HEK293 (cell line): ENCODE measurements at regions not wholly inside any gene's neighbourhood (a gene's known extent, or its start where the extent isn't known, plus 50 kb on each side); places are given as distances from the start of the nearest gene placed in this dataset.
"Not testable (repeated sequence)": the region's sequence is repeated elsewhere in the genome, so short reads cannot be mapped to it uniquely, and the experiment has no call there.

ENCODE experiments used
- CTCF ChIA-PET: fragments of 350-600 bp; formaldehyde crosslinking; extraction: SDS; loops from one replicate; lab custom pipeline; 2021; ENCODE audit warnings: antibody characterized with exemption; lab: Yijun Ruan, JAX
- POLR2A ChIA-PET: fragments of 300-600 bp; formaldehyde crosslinking; extraction: SDS; loops from one replicate; lab custom pipeline; 2020; ENCODE audit warnings: antibody characterized with exemption, inconsistent platforms; lab: Yijun Ruan, JAX
- H3K27ac ChIP-seq: fragments of 200-500 bp; sonication (Bioruptor generic); 2 replicates; pipeline ENCODE4 v1.5.1; 2014; ENCODE audit warnings: low read depth, low read length, control low read depth, inconsistent platforms; ENCODE audit errors: extremely low read depth
- H3K36me3 ChIP-seq, 2 experiments: fragments of 200-500 bp in 1 of 2; sonication (Bioruptor generic) in 1 of 2; 1 replicate in 1 of 2; 2 replicates in 1 of 2; pipeline ENCODE4 v1.5.1; 2014 to 2017; ENCODE audit warnings: inconsistent platforms in 2 of 2, low read length in 2 of 2; ENCODE audit not compliant: control insufficient read depth in 2 of 2, insufficient read depth in 1 of 2
- H3K4me1 ChIP-seq: fragments of 200-500 bp; sonication (Bioruptor generic); 2 replicates; pipeline ENCODE4 v1.5.1; 2014; ENCODE audit warnings: mild to moderate bottlenecking, low read length, inconsistent platforms; ENCODE audit not compliant: control insufficient read depth, insufficient read depth
- H3K4me3 ChIP-seq: 2 replicates; pipeline ENCODE4 v1.5.1; 2011; ENCODE audit warnings: low read depth, mild to moderate bottlenecking, control low read depth, low read length, moderate library complexity
- H3K9me3 ChIP-seq: fragments of 200-500 bp; sonication (Bioruptor generic); 2 replicates; pipeline ENCODE4 v1.5.1; 2014; ENCODE audit warnings: low read depth, low read length, inconsistent platforms; ENCODE audit not compliant: control insufficient read depth, insufficient read depth
- BCL11B ChIP-seq: fragments of 450-650 bp; formaldehyde crosslinking; IDR thresholded peaks from 2 replicates; pipeline ENCODE4 v1.5.1; 2016; ENCODE audit warnings: low read depth, missing biosample characterization, missing genetic modification characterization
- KLF17 ChIP-seq: fragments of 450-650 bp; formaldehyde crosslinking; IDR thresholded peaks from 2 replicates; pipeline ENCODE4 v1.5.1; 2016; ENCODE audit warnings: missing biosample characterization, missing genetic modification characterization
- OSR2 ChIP-seq: fragments of 450-650 bp; formaldehyde crosslinking; IDR thresholded peaks from 2 replicates; pipeline ENCODE4 v1.5.1; 2016; ENCODE audit warnings: missing biosample characterization, missing genetic modification characterization
- SETDB1 ChIP-seq: IDR thresholded peaks from one replicate; pipeline ENCODE4 v1.6.1; 2017; ENCODE audit warnings: mild to moderate bottlenecking, low read length, moderate library complexity, mixed read lengths; ENCODE audit not compliant: insufficient read length
- SP7 ChIP-seq: fragments of 450-650 bp; formaldehyde crosslinking; IDR thresholded peaks from 2 replicates; pipeline ENCODE4 v1.5.1; 2016; ENCODE audit warnings: missing biosample characterization, missing genetic modification characterization
- ZBTB10 ChIP-seq: fragments of 450-650 bp; formaldehyde crosslinking; IDR thresholded peaks from 2 replicates; pipeline ENCODE4 v1.5.1; 2016; ENCODE audit warnings: missing biosample characterization, missing genetic modification characterization
- ZBTB17 ChIP-seq: fragments of 450-650 bp; formaldehyde crosslinking; IDR thresholded peaks from 2 replicates; pipeline ENCODE4 v1.5.1; 2016; ENCODE audit warnings: missing biosample characterization, missing genetic modification characterization
- ZBTB26 ChIP-seq: fragments of 450-650 bp; formaldehyde crosslinking; optimal IDR thresholded peaks from 2 replicates; pipeline ENCODE3; 2016; ENCODE audit warnings: missing biosample characterization, mild to moderate bottlenecking, missing genetic modification characterization
- ZNF146 ChIP-seq: fragments of 450-650 bp; formaldehyde crosslinking; IDR thresholded peaks from 2 replicates; pipeline ENCODE4 v1.5.1; 2016; ENCODE audit warnings: missing biosample characterization, missing genetic modification characterization
- ZNF26 ChIP-seq: fragments of 450-650 bp; formaldehyde crosslinking; IDR thresholded peaks from 2 replicates; pipeline ENCODE4 v1.5.1; 2016; ENCODE audit warnings: missing biosample characterization, missing genetic modification characterization
- ZNF423 ChIP-seq: fragments of 450-650 bp; formaldehyde crosslinking; IDR thresholded peaks from 2 replicates; pipeline ENCODE4 v1.5.1; 2016; ENCODE audit warnings: missing biosample characterization, missing genetic modification characterization
- ZNF488 ChIP-seq: fragments of 450-650 bp; formaldehyde crosslinking; IDR thresholded peaks from 2 replicates; pipeline ENCODE4 v1.5.1; 2016; ENCODE audit warnings: missing biosample characterization, missing genetic modification characterization
- ZNF600 ChIP-seq: fragments of 450-650 bp; formaldehyde crosslinking; IDR thresholded peaks from 2 replicates; pipeline ENCODE4 v1.5.1; 2016; ENCODE audit warnings: missing biosample characterization, missing genetic modification characterization
- ZNF707 ChIP-seq: fragments of 450-650 bp; formaldehyde crosslinking; IDR thresholded peaks from 2 replicates; pipeline ENCODE4 v1.5.1; 2016; ENCODE audit warnings: missing biosample characterization, missing genetic modification characterization

- Histone ChIP-seq H3K4me3 (no peak overlapping the region), H3K27ac (no peak overlapping the region), H3K36me3 (no peaks in the 10 kb centered on the region), H3K4me1 (no peaks in the 10 kb centered on the region), H3K9me3 (no peaks in the 10 kb centered on the region)
- ChIA-PET POLR2A (no interaction called here), CTCF (interaction anchor here (0.6 to 0.9 kb wide), 2 partner anchors 126 to 735 kb away, joined by 3 read pairs; no protein-coding TSS in a partner anchor)
- no peak for TF ChIP-seq ZBTB17 (tag by site-specific recombination)
These were observed 65.5 kb upstream of the AK4 start for GRCh38 chr1:65082346-65083040.

- no peak overlapping the region for H3K4me3 ChIP-seq
- no peak overlapping the region for H3K27ac ChIP-seq
- TF ChIP-seq OSR2: no peak
- no peaks in the 10 kb centered on the region for H3K36me3 ChIP-seq
- ChIA-PET POLR2A (no interaction called here), CTCF (interaction anchor here (0.6 to 0.9 kb wide), 4 partner anchors 18 to 734 kb away, joined by 3 read pairs; no protein-coding TSS in a partner anchor)
- H3K4me1 ChIP-seq: no peaks in the 10 kb centered on the region
- no peaks in the 10 kb centered on the region for H3K9me3 ChIP-seq
These were observed 64.6 kb upstream of the AK4 start for GRCh38 chr1:65083263-65083896.

- H3K9me3 ChIP-seq: no peaks in the 10 kb centered on the region
- POLR2A ChIA-PET: no interaction called here
- no peaks in the 10 kb centered on the region for H3K36me3 ChIP-seq
- no peak for TF ChIP-seq ZBTB10 (tag by site-specific recombination)
- TF ChIP-seq ZNF488 (tag by site-specific recombination): no peak
- TF ChIP-seq ZBTB26: no peak
- no peak overlapping the region for H3K4me3 ChIP-seq
- H3K4me1 ChIP-seq: no peaks in the 10 kb centered on the region
- H3K27ac ChIP-seq: no peak overlapping the region
- CTCF ChIA-PET: interaction anchor here (0.7 to 1.1 kb wide), 2 partner anchors 9 to 19 kb away, joined by 3 to 4 read pairs; no protein-coding TSS in a partner anchor
These were observed 63.9 kb upstream of the AK4 start for GRCh38 chr1:65084066-65084465.

GRCh38 chr1:65087519-65087918 is 60.5 kb upstream of the AK4 start:
- H3K4me1 ChIP-seq, POLR2A ChIA-PET, H3K27ac ChIP-seq, H3K9me3 ChIP-seq, H3K4me3 ChIP-seq, H3K36me3 ChIP-seq: not testable (repeated sequence)
- CTCF ChIA-PET: interaction anchor here (2.9 kb wide), 1 partner anchor 12 kb away, joined by 10 read pairs; no protein-coding TSS in a partner anchor
- TF ChIP-seq SETDB1: peak; percentile 90

- peaks cover 7% of the 10 kb centered on the region; the same call in 1 of the 2 replicates for H3K4me1 ChIP-seq
- no peak overlapping the region for H3K4me3 ChIP-seq
- H3K9me3 ChIP-seq: no peaks in the 10 kb centered on the region
- no peaks in the 10 kb centered on the region for H3K36me3 ChIP-seq
- no peak overlapping the region; the same call in 1 of the 2 replicates for H3K27ac ChIP-seq
- CTCF ChIA-PET: interaction anchor here (1.2 to 2.0 kb wide), 3 partner anchors 9 to 20 kb away, joined by 3 to 7 read pairs (median 3); no protein-coding TSS in a partner anchor
- POLR2A ChIA-PET: no interaction called here
- TF ChIP-seq ZNF423 (tag by site-specific recombination) (no peak), BCL11B (tag by site-specific recombination) (no peak), ZNF600 (tag by site-specific recombination) (no peak), KLF17 (no peak), ZNF707 (tag by site-specific recombination) (no peak), SP7 (tag by site-specific recombination) (no peak), ZNF26 (tag by site-specific recombination) (no peak), ZNF146 (tag by site-specific recombination) (no peak)
These were observed 57.6 kb upstream of the AK4 start for GRCh38 chr1:65090406-65090805.
